CD4-positive, alpha-beta T cell treated with Interleukin-4 for 1 hour (primary cell): ENCODE measurements at regions not wholly inside any gene's neighbourhood (a gene's known extent, or its start where the extent isn't known, plus 50 kb on each side); places are given as distances from the start of the nearest gene placed in this dataset.

Experiments
- DNase-seq, 2 donors: peaks; one replicate each; pipeline ENCODE4 v3.0.0-alpha.2; 2020 to 2022

- DNase-seq, result no peak
Observed at GRCh38 chr18:22467760-22468553, 50.2 kb upstream of the CTAGE1 start.

- no peak for DNase-seq
Observed at GRCh38 chr18:22468554-22468891, 50.8 kb upstream of the CTAGE1 start.

GRCh38 chr18:22469061-22469734 is 51.5 kb upstream of the CTAGE1 start:
- DNase-seq, result no peak

- no peak for DNase-seq
Observed at GRCh38 chr18:22469926-22470247, 52.2 kb upstream of the CTAGE1 start.

- DNase-seq, result no peak
Observed at GRCh38 chr18:22470248-22471235, 52.8 kb upstream of the CTAGE1 start.

GRCh38 chr18:22471546-22472131 is 53.9 kb upstream of the CTAGE1 start:
- no peak for DNase-seq

- DNase-seq, result no peak
Observed at GRCh38 chr18:22473366-22473765, 55.7 kb upstream of the CTAGE1 start.

- DNase-seq, result no peak
Observed at GRCh38 chr18:22475426-22476100, 57.8 kb upstream of the CTAGE1 start.

GRCh38 chr18:22477222-22477621 is 59.5 kb upstream of the CTAGE1 start:
- no peak for DNase-seq

- DNase-seq, result no peak
Observed at GRCh38 chr18:22482948-22483347, 65.2 kb upstream of the CTAGE1 start.

GRCh38 chr18:22483407-22483806 is 65.7 kb upstream of the CTAGE1 start:
- no peak for DNase-seq

- no peak for DNase-seq
Observed at GRCh38 chr18:22484471-22484870, 66.8 kb upstream of the CTAGE1 start.

- DNase-seq, result no peak
Observed at GRCh38 chr18:22485808-22486244, 68.1 kb upstream of the CTAGE1 start.

- no peak for DNase-seq
Observed at GRCh38 chr18:22486667-22487066, 69.0 kb upstream of the CTAGE1 start.

- no peak for DNase-seq
Observed at GRCh38 chr18:22488554-22488953, 70.8 kb upstream of the CTAGE1 start.

- no peak for DNase-seq
Observed at GRCh38 chr18:22489704-22490103, 72.0 kb upstream of the CTAGE1 start.

- DNase-seq, result no peak
Observed at GRCh38 chr18:22490429-22490846, 72.7 kb upstream of the CTAGE1 start.

GRCh38 chr18:22493255-22493654 is 75.5 kb upstream of the CTAGE1 start:
- no peak for DNase-seq

- no peak for DNase-seq
Observed at GRCh38 chr18:22493940-22494339, 76.2 kb upstream of the CTAGE1 start.

- no peak for DNase-seq
Observed at GRCh38 chr18:22494771-22495170, 77.1 kb upstream of the CTAGE1 start.

- no peak for DNase-seq
Observed at GRCh38 chr18:22499421-22499820, 81.7 kb upstream of the CTAGE1 start.

- no peak for DNase-seq
Observed at GRCh38 chr18:22503803-22504202, 86.1 kb upstream of the CTAGE1 start.
